Ovary (tissue), 3 donors: ENCODE measurements at regions not wholly inside any gene's neighbourhood (a gene's known extent, or its start where the extent isn't known, plus 50 kb on each side); places are given as distances from the start of the nearest gene placed in this dataset.

ENCODE experiments used
- EP300 ChIP-seq: sonication (generic); formaldehyde crosslinking; IDR thresholded peaks from one replicate; pipeline ENCODE4 v1.6.1; 2017; ENCODE audit warnings: antibody characterized with exemption
- TF ChIP-seq, protein P1 (sequence below), 3 donors: fragments of 450-650 bp in 2 of 3; fragments of 200-600 bp in 1 of 3; IDR thresholded peaks; one replicate each; pipeline versions ENCODE4 v1.5.1 to v1.8.0; 2016 to 2022; ENCODE audit warnings: antibody characterized with exemption in 3 of 3, mild to moderate bottlenecking in 1 of 3
- donor health status: DM: no; HTN: no; CAD: no.

GRCh38 chr12:115043079-115043478, 359.1 kb upstream of the TBX3 start:
- TF ChIP-seq, protein P1, sequence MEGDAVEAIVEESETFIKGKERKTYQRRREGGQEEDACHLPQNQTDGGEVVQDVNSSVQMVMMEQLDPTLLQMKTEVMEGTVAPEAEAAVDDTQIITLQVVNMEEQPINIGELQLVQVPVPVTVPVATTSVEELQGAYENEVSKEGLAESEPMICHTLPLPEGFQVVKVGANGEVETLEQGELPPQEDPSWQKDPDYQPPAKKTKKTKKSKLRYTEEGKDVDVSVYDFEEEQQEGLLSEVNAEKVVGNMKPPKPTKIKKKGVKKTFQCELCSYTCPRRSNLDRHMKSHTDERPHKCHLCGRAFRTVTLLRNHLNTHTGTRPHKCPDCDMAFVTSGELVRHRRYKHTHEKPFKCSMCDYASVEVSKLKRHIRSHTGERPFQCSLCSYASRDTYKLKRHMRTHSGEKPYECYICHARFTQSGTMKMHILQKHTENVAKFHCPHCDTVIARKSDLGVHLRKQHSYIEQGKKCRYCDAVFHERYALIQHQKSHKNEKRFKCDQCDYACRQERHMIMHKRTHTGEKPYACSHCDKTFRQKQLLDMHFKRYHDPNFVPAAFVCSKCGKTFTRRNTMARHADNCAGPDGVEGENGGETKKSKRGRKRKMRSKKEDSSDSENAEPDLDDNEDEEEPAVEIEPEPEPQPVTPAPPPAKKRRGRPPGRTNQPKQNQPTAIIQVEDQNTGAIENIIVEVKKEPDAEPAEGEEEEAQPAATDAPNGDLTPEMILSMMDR (IDR thresholded peaks at IDR 0.05), result no peak
- no peak for TF ChIP-seq EP300
